ENCODE measurements at regions not wholly inside any gene's neighbourhood (a gene's known extent, or its start where the extent isn't known, plus 50 kb on each side); places are given as distances from the start of the nearest gene placed in this dataset.

DNA sequence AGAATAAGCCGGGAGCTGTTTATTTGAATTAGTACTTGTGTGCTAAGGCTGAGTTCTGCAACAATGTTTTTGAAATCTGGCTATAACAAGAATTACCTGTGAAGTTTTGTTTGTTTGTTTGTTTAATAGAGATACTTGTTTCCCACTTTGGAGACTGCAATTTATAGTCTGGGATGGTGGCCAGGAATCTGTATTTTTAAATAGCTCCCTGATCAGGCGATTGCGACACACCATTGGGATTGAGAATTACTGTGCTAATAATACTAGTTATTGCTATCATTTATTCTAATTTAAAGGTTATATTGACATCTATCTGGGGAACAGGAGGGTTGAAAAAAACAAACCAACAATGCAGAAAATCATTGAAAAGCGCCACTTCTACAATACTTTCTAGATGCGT lies 951.6 kb upstream of the TENM3 start:
- TF ChIP-seq SPI1 (IDR thresholded peaks at IDR 0.05; ENCODE audit: borderline replicate concordance, low read depth) (no peak), GABPA (IDR thresholded peaks at IDR 0.05; ENCODE audit: low read depth) (no peak), POLR2AphosphoS5 (IDR thresholded peaks at IDR 0.05; ENCODE audit: low read depth) (no peak)
- TF ChIP-seq, protein P1, sequence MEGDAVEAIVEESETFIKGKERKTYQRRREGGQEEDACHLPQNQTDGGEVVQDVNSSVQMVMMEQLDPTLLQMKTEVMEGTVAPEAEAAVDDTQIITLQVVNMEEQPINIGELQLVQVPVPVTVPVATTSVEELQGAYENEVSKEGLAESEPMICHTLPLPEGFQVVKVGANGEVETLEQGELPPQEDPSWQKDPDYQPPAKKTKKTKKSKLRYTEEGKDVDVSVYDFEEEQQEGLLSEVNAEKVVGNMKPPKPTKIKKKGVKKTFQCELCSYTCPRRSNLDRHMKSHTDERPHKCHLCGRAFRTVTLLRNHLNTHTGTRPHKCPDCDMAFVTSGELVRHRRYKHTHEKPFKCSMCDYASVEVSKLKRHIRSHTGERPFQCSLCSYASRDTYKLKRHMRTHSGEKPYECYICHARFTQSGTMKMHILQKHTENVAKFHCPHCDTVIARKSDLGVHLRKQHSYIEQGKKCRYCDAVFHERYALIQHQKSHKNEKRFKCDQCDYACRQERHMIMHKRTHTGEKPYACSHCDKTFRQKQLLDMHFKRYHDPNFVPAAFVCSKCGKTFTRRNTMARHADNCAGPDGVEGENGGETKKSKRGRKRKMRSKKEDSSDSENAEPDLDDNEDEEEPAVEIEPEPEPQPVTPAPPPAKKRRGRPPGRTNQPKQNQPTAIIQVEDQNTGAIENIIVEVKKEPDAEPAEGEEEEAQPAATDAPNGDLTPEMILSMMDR (IDR thresholded peaks at IDR 0.05; ENCODE audit: insufficient read depth, low read length) = no peak
- TF ChIP-seq, protein P2, sequence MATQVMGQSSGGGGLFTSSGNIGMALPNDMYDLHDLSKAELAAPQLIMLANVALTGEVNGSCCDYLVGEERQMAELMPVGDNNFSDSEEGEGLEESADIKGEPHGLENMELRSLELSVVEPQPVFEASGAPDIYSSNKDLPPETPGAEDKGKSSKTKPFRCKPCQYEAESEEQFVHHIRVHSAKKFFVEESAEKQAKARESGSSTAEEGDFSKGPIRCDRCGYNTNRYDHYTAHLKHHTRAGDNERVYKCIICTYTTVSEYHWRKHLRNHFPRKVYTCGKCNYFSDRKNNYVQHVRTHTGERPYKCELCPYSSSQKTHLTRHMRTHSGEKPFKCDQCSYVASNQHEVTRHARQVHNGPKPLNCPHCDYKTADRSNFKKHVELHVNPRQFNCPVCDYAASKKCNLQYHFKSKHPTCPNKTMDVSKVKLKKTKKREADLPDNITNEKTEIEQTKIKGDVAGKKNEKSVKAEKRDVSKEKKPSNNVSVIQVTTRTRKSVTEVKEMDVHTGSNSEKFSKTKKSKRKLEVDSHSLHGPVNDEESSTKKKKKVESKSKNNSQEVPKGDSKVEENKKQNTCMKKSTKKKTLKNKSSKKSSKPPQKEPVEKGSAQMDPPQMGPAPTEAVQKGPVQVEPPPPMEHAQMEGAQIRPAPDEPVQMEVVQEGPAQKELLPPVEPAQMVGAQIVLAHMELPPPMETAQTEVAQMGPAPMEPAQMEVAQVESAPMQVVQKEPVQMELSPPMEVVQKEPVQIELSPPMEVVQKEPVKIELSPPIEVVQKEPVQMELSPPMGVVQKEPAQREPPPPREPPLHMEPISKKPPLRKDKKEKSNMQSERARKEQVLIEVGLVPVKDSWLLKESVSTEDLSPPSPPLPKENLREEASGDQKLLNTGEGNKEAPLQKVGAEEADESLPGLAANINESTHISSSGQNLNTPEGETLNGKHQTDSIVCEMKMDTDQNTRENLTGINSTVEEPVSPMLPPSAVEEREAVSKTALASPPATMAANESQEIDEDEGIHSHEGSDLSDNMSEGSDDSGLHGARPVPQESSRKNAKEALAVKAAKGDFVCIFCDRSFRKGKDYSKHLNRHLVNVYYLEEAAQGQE (IDR thresholded peaks at IDR 0.05; ENCODE audit: insufficient replicate concordance, low read depth) = no peak

DNA sequence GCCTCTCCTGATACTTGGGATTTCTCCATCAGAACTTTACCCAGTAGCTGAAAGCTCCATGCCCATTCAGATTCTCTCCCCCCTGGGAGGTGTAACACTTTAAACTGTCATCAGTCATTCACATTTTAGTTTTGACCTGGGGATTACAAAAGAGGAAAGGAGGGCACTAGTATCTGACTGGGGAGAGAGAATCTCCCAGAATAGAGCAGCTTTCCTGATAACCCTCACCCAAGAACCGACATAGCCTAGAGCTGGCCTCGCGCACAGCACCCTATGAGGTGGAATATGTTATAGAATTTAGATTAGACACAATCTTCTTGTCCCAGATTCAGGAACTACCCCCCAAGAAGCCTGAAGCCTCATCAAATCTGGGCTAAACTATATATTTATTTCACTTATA lies 950.2 kb upstream of the TENM3 start:
- Histone ChIP-seq H3K4me3 (replicated peaks; ENCODE audit: insufficient read depth, low read length) (no peak overlapping the region), H3K27ac (replicated peaks) (no peak overlapping the region), H3K27me3 (ENCODE audit: insufficient read depth, poor library complexity, severe bottlenecking) (no peaks in the 10 kb centered on the region)
- TF ChIP-seq POLR2AphosphoS5 (IDR thresholded peaks at IDR 0.05; ENCODE audit: low read depth) (no peak), SPI1 (IDR thresholded peaks at IDR 0.05; ENCODE audit: borderline replicate concordance, low read depth) (no peak), GABPA (IDR thresholded peaks at IDR 0.05; ENCODE audit: low read depth) (no peak)
- TF ChIP-seq, protein P2 (IDR thresholded peaks at IDR 0.05; ENCODE audit: insufficient replicate concordance, low read depth) = no peak
- TF ChIP-seq, protein P1 (IDR thresholded peaks at IDR 0.05; ENCODE audit: insufficient read depth, low read length) = no peak
- no peak for DNase-seq (ENCODE audit: low read depth in 1 of 2, low spot score in 1 of 2)

More for the DNA sequence above, 951.6 kb upstream of the TENM3 start:
- no peak overlapping the region for H3K4me3 ChIP-seq (replicated peaks; ENCODE audit: insufficient read depth, low read length)
- no peak overlapping the region for H3K27ac ChIP-seq (replicated peaks)
- H3K27me3 ChIP-seq (ENCODE audit: insufficient read depth, poor library complexity, severe bottlenecking) = no peaks in the 10 kb centered on the region
- DNase-seq (ENCODE audit: low read depth in 1 of 2, low spot score in 1 of 2) = no peak

DNA sequence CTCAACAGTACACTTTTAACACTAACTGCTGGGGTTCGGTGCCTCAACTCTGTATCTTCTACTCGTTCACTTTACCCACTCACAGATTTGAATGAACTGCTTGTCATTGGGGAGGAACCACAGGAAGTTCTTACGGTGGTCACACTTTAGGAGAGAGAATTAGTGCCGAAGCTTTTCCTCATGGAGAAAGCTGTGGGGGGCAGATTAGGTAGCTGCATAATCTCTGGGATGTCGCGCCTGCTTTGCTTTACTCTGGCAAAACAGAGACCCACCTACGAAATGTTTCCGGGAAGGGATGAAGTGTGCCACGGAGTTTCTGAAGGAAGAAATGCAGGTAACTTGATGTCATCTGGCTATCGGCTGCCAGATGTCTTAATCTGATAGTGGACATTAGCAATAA lies 949.7 kb upstream of the TENM3 start:
- TF ChIP-seq, protein P1 (IDR thresholded peaks at IDR 0.05; ENCODE audit: insufficient read depth, low read length) = no peak
- no peak for TF ChIP-seq GABPA (IDR thresholded peaks at IDR 0.05; ENCODE audit: low read depth)
- TF ChIP-seq, protein P2 (IDR thresholded peaks at IDR 0.05; ENCODE audit: insufficient replicate concordance, low read depth) = no peak
- no peak for TF ChIP-seq POLR2AphosphoS5 (IDR thresholded peaks at IDR 0.05; ENCODE audit: low read depth)
- TF ChIP-seq SPI1 (IDR thresholded peaks at IDR 0.05; ENCODE audit: borderline replicate concordance, low read depth) = no peak
- no peak overlapping the region for H3K27ac ChIP-seq (replicated peaks)
- no peak overlapping the region for H3K4me3 ChIP-seq (replicated peaks; ENCODE audit: insufficient read depth, low read length)
- H3K27me3 ChIP-seq (ENCODE audit: insufficient read depth, poor library complexity, severe bottlenecking) = no peaks in the 10 kb centered on the region
- no peak for DNase-seq (ENCODE audit: low read depth in 1 of 2, low spot score in 1 of 2)

Measured in HL-60 (cell line).